HCT116 (cell line): ENCODE measurements at regions not wholly inside any gene's neighbourhood (a gene's known extent, or its start where the extent isn't known, plus 50 kb on each side); places are given as distances from the start of the nearest gene placed in this dataset.

Source experiments
- ATAC-seq: fragments of 200-7000 bp; cut with Tn5 transposase; 2 replicates; pipeline ENCODE4 v1.9.1; 2020; ENCODE audit warnings: mild to moderate bottlenecking, moderate library complexity
- BruUV-seq: library from RNA; stranded (reverse); fragments of 400-500 nt; replicated peaks from 2 replicates; lab custom pipeline; 2021; lab: Mats Ljungman, UMichigan
- CTCF ChIA-PET: fragments of 300-600 bp; sonication (Branson Sonifier 250); formaldehyde crosslinking; loops from one replicate; lab custom pipeline; 2021; ENCODE audit warnings: antibody characterized with exemption; lab: Charles Lee
- POLR2A ChIA-PET: fragments of 300-600, 350-600 bp; sonication (Branson Sonifier 250); formaldehyde crosslinking; loops from one replicate; lab custom pipeline; 2021; ENCODE audit warnings: antibody characterized with exemption; lab: Charles Lee
- RAD21 ChIA-PET, 2 experiments: fragments of 300-600 bp; sonication (Branson Sonifier 250); formaldehyde crosslinking; loops; one replicate each; lab custom pipeline; 2023; ENCODE audit warnings: low total read pairs in 2 of 2; ENCODE audit not compliant: uncharacterized antibody in 2 of 2, unreplicated experiment in 2 of 2, low non-redundant PET in 1 of 2; lab: Charles Lee
- DNase-seq: peaks from one replicate; pipeline ENCODE4 v3.0.0-alpha.2; 2010; ENCODE audit warnings: low read depth, low spot score
- H2AFZ ChIP-seq: fragments of 200-600 bp; shearing (Covaris generic), sonication (generic); 2 replicates; pipeline ENCODE4 v1.6.1; 2017; ENCODE audit warnings: low read depth, mixed run types, mixed read lengths, antibody characterized with exemption, low read length; ENCODE audit not compliant: poor library complexity, severe bottlenecking
- H3K27ac ChIP-seq: 2 replicates; pipeline ENCODE4 v1.5.1; 2012; ENCODE audit warnings: low read depth, low read length
- H3K27me3 ChIP-seq: fragments of 200-600 bp; sonication (generic); 2 replicates; pipeline ENCODE4 v1.6.1; 2016; ENCODE audit warnings: mixed run types, low read length, mixed read lengths; ENCODE audit not compliant: insufficient read depth
- H3K36me3 ChIP-seq, 2 experiments: fragments of 200-500 bp in 1 of 2; fragments of 200-600 bp in 1 of 2; sonication (Bioruptor generic) in 1 of 2; sonication (generic) in 1 of 2; 2 replicates each; pipeline versions ENCODE4 v1.5.1 to v1.6.1; 2014 to 2016; ENCODE audit warnings: low read length in 2 of 2, inconsistent platforms in 1 of 2, mixed read lengths in 1 of 2, mixed run types in 1 of 2; ENCODE audit not compliant: insufficient read depth in 2 of 2, control insufficient read depth in 1 of 2
- H3K4me1 ChIP-seq, 2 experiments: fragments of 200-600 bp in 1 of 2; sonication (generic) in 1 of 2; 2 replicates each; pipeline versions ENCODE4 v1.5.1 to v1.6.1; 2012 to 2017; ENCODE audit warnings: low read length in 2 of 2, inconsistent platforms in 1 of 2, mild to moderate bottlenecking in 1 of 2, mixed read lengths in 1 of 2, mixed run types in 1 of 2, moderate library complexity in 1 of 2; ENCODE audit not compliant: insufficient read depth in 2 of 2, control insufficient read depth in 1 of 2
- H3K4me2 ChIP-seq: fragments of 200-600 bp; sonication (generic); 2 replicates; pipeline ENCODE4 v1.6.1; 2017; ENCODE audit warnings: mixed run types, low read length, mixed read lengths
- H3K4me3 ChIP-seq, 2 experiments: fragments of 200-600 bp in 1 of 2; sonication (generic) in 1 of 2; replicated peaks in 1 of 2; 2 replicates each; pipeline ENCODE4 v1.5.1; 2011 to 2016; ENCODE audit warnings: low read length in 2 of 2, control low read depth in 1 of 2, low read depth in 1 of 2, mild to moderate bottlenecking in 1 of 2, mixed read lengths in 1 of 2, mixed run types in 1 of 2
- H3K79me2 ChIP-seq: fragments of 200-600 bp; sonication (generic); 2 replicates; pipeline ENCODE4 v1.6.1; 2017; ENCODE audit warnings: mild to moderate bottlenecking, mixed run types, low read length, moderate library complexity, mixed read lengths; ENCODE audit not compliant: insufficient read depth
- H3K9ac ChIP-seq: fragments of 200-600 bp; sonication (generic); 2 replicates; pipeline ENCODE4 v1.6.1; 2016; ENCODE audit warnings: low read length, mixed read lengths
- H3K9me2 ChIP-seq: fragments of 200-600 bp; sonication (generic), shearing (Covaris generic); 2 replicates; pipeline ENCODE4 v1.6.1; 2017; ENCODE audit warnings: mixed run types, mild to moderate bottlenecking, moderate library complexity; ENCODE audit not compliant: insufficient read depth
- H3K9me3 ChIP-seq, 2 experiments: fragments of 200-500 bp in 1 of 2; fragments of 200-600 bp in 1 of 2; sonication (Bioruptor generic) in 1 of 2; sonication (generic) in 1 of 2; 2 replicates each; pipeline ENCODE4 v1.6.1; 2014 to 2017; ENCODE audit warnings: low read length in 2 of 2, mixed read lengths in 2 of 2, inconsistent platforms in 1 of 2, low read depth in 1 of 2, mild to moderate bottlenecking in 1 of 2, mixed run types in 1 of 2, moderate library complexity in 1 of 2; ENCODE audit not compliant: control insufficient read depth in 1 of 2, insufficient read depth in 1 of 2
- H4K20me1 ChIP-seq: fragments of 200-600 bp; sonication (generic), shearing (Covaris generic); 2 replicates; pipeline ENCODE4 v1.6.1; 2017; ENCODE audit warnings: mixed run types, mild to moderate bottlenecking, moderate library complexity; ENCODE audit not compliant: insufficient read depth
- ATF3 ChIP-seq: IDR thresholded peaks from 2 replicates; pipeline ENCODE4 v1.6.1; 2012
- CBX3 ChIP-seq: IDR thresholded peaks from 2 replicates; pipeline ENCODE4 v1.6.1; 2012; ENCODE audit warnings: low read depth
- CEBPB ChIP-seq: IDR thresholded peaks from 2 replicates; pipeline ENCODE4 v1.6.1; 2012; ENCODE audit warnings: low read depth
- CTCF ChIP-seq, 3 experiments: fragments of 200-600 bp in 1 of 3; sonication (generic) in 1 of 3; IDR thresholded peaks in 2 of 3; conservative IDR thresholded peaks in 1 of 3; 2 replicates each; pipeline ENCODE4 v1.5.1; 2012 to 2017; ENCODE audit warnings: low read depth in 2 of 3, low read length in 2 of 3, antibody characterized with exemption in 1 of 3, borderline replicate concordance in 1 of 3, control low read depth in 1 of 3, mild to moderate bottlenecking in 1 of 3, mixed read lengths in 1 of 3, mixed run types in 1 of 3, moderate library complexity in 1 of 3; ENCODE audit not compliant: insufficient read depth in 1 of 3
- EGR1 ChIP-seq: IDR thresholded peaks from 2 replicates; pipeline ENCODE4 v1.6.1; 2012; ENCODE audit warnings: low read depth
- ELF1 ChIP-seq: IDR thresholded peaks from 2 replicates; pipeline ENCODE4 v1.6.1; 2012; ENCODE audit warnings: low read depth, borderline replicate concordance
- EZH2 ChIP-seq: fragments of 200-600 bp; sonication (generic); IDR thresholded peaks from 2 replicates; pipeline ENCODE4 v1.6.1; 2017; ENCODE audit warnings: antibody characterized with exemption, mixed run types
- EZH2phosphoT487 ChIP-seq: fragments of 200-600 bp; IDR thresholded peaks from 2 replicates; pipeline ENCODE4 v1.6.1; 2018; ENCODE audit warnings: antibody characterized with exemption, borderline replicate concordance
- JUND ChIP-seq: IDR thresholded peaks from 2 replicates; pipeline ENCODE4 v1.6.1; 2012
- MAX ChIP-seq: IDR thresholded peaks from 2 replicates; pipeline ENCODE4 v1.6.1; 2012
- POLR2A ChIP-seq: IDR thresholded peaks from 2 replicates; pipeline ENCODE4 v1.7.0; 2011; ENCODE audit warnings: borderline replicate concordance; ENCODE audit not compliant: insufficient read depth, insufficient read length; ENCODE audit errors: extremely low read depth
- RAD21 ChIP-seq: IDR thresholded peaks from 2 replicates; pipeline ENCODE4 v1.6.1; 2012; ENCODE audit warnings: low read depth, mild to moderate bottlenecking
- REST ChIP-seq: IDR thresholded peaks from 2 replicates; pipeline ENCODE4 v1.6.1; 2012; ENCODE audit warnings: low read depth
- SIN3A ChIP-seq: IDR thresholded peaks from 2 replicates; pipeline ENCODE4 v1.6.1; 2012; ENCODE audit warnings: low read depth
- SP1 ChIP-seq: IDR thresholded peaks from 2 replicates; pipeline ENCODE4 v1.6.1; 2012; ENCODE audit warnings: low read depth
- SRF ChIP-seq: IDR thresholded peaks from 2 replicates; pipeline ENCODE4 v1.6.1; 2012; ENCODE audit warnings: low read depth
- TCF7L2 ChIP-seq: IDR thresholded peaks from 2 replicates; pipeline ENCODE4 v1.7.0; 2011; ENCODE audit warnings: borderline replicate concordance, inconsistent platforms; ENCODE audit not compliant: insufficient read depth, insufficient read length; ENCODE audit errors: extremely low read depth
- YY1 ChIP-seq: IDR thresholded peaks from 2 replicates; pipeline ENCODE4 v1.6.1; 2011; ENCODE audit warnings: low read length, low read depth, moderate library complexity, mild to moderate bottlenecking; ENCODE audit not compliant: insufficient replicate concordance; ENCODE audit errors: extremely low read depth
- ZBTB33 ChIP-seq: IDR thresholded peaks from 2 replicates; pipeline ENCODE4 v1.6.1; 2011; ENCODE audit warnings: mild to moderate bottlenecking, low read length, moderate library complexity; ENCODE audit not compliant: insufficient replicate concordance; ENCODE audit errors: extremely low read depth
- ZNF274 ChIP-seq: fragments of 200-500 bp; sonication (Bioruptor generic); IDR thresholded peaks from 2 replicates; pipeline ENCODE4 v1.6.1; 2014; ENCODE audit warnings: mild to moderate bottlenecking, low read depth, low read length, inconsistent platforms
- intact Hi-C: fragments of 100-400 bp; cut with micrococcal nuclease; formaldehyde crosslinking; loops from 2 replicates; pipeline ENCODE4 v1.10.0; 2022

GRCh38 chr3:87624860-87625259 lies 348.5 kb upstream of the POU1F1 start:
- CTCF ChIA-PET = no interaction called here
- H3K79me2 ChIP-seq = no peaks in the 10 kb centered on the region
- no peak for DNase-seq
- no peaks in the 10 kb centered on the region for H3K4me1 ChIP-seq
- RAD21 ChIA-PET = no interaction called here
- intact Hi-C loops = no loop called here
- BruUV-seq = no TSS peak
- no peaks in the 10 kb centered on the region for H3K9me3 ChIP-seq
- POLR2A ChIA-PET = no interaction called here
- H4K20me1 ChIP-seq = no peaks in the 10 kb centered on the region
- no peak overlapping the region for H3K9ac ChIP-seq
- H3K27ac ChIP-seq = no peak overlapping the region
- H2AFZ ChIP-seq = no peak overlapping the region
- H3K4me3 ChIP-seq = no peak overlapping the region
- H3K4me2 ChIP-seq = no peak overlapping the region
- TF ChIP-seq TCF7L2 = no peak
- no peak for TF ChIP-seq ELF1
- no peak for TF ChIP-seq SIN3A
- no peak for TF ChIP-seq CBX3
- TF ChIP-seq CEBPB = no peak
- no peak for TF ChIP-seq REST
- no peak for TF ChIP-seq EZH2
- no peak for TF ChIP-seq YY1
- no peak for TF ChIP-seq ATF3
- TF ChIP-seq MAX = no peak
- TF ChIP-seq SRF = no peak
- no peak for TF ChIP-seq POLR2A
- TF ChIP-seq JUND = no peak
- no peak for TF ChIP-seq RAD21
- TF ChIP-seq SP1 = no peak
- no peak for TF ChIP-seq ZBTB33
- no peak for TF ChIP-seq EZH2phosphoT487
- TF ChIP-seq ZNF274 = no peak
- no peak for TF ChIP-seq EGR1
- no peak for TF ChIP-seq CTCF (IDR thresholded peaks at IDR 0.05 in 2 of 3, conservative IDR thresholded peaks at IDR 0.05 in 1 of 3; ENCODE audit: borderline replicate concordance in 1 of 3, insufficient read depth in 1 of 3, low read depth in 2 of 3, low read length in 2 of 3)
- TF ChIP-seq, all 23 proteins: peak for 0
- no peaks in the 10 kb centered on the region for H3K36me3 ChIP-seq
- H3K27me3 ChIP-seq = no peaks in the 10 kb centered on the region
- no peaks in the 10 kb centered on the region for H3K9me2 ChIP-seq
- ATAC-seq = no peak
